HEK293 (cell line): ENCODE measurements at regions not wholly inside any gene's neighbourhood (a gene's known extent, or its start where the extent isn't known, plus 50 kb on each side); places are given as distances from the start of the nearest gene placed in this dataset.

Experiments
- ELK4 ChIP-seq: IDR thresholded peaks from 2 replicates; pipeline ENCODE4 v1.6.1; 2011; ENCODE audit warnings: mild to moderate bottlenecking, low read depth, low read length, borderline replicate concordance
- KLF7 ChIP-seq: fragments of 450-650 bp; formaldehyde crosslinking; IDR thresholded peaks from 2 replicates; pipeline ENCODE4 v1.5.1; 2016; ENCODE audit warnings: missing biosample characterization, missing genetic modification characterization, borderline replicate concordance
- KLF9 ChIP-seq: fragments of 450-650 bp; formaldehyde crosslinking; IDR thresholded peaks from 2 replicates; pipeline ENCODE4 v1.5.1; 2016; ENCODE audit warnings: missing biosample characterization, missing genetic modification characterization, low read depth
- PBX3 ChIP-seq: sonication (generic); formaldehyde crosslinking; IDR thresholded peaks from 2 replicates; pipeline ENCODE4 v1.8.1; 2022; ENCODE audit warnings: mild to moderate bottlenecking, moderate library complexity, missing genetic modification reagents
- ZBTB1 ChIP-seq: fragments of 450-650 bp; formaldehyde crosslinking; IDR thresholded peaks from 2 replicates; pipeline ENCODE4 v1.5.1; 2016; ENCODE audit warnings: missing biosample characterization, missing genetic modification characterization
- ZFP41 ChIP-seq: fragments of 450-650 bp; formaldehyde crosslinking; IDR thresholded peaks from 2 replicates; pipeline ENCODE4 v1.5.1; 2016; ENCODE audit warnings: missing biosample characterization, missing genetic modification characterization, borderline replicate concordance
- ZNF146 ChIP-seq: fragments of 450-650 bp; formaldehyde crosslinking; IDR thresholded peaks from 2 replicates; pipeline ENCODE4 v1.5.1; 2016; ENCODE audit warnings: missing biosample characterization, missing genetic modification characterization
- ZNF658 ChIP-seq: fragments of 450-650 bp; formaldehyde crosslinking; IDR thresholded peaks from 2 replicates; pipeline ENCODE4; 2016; ENCODE audit warnings: missing biosample characterization, missing genetic modification characterization
- ZNF768 ChIP-seq: fragments of 450-650 bp; formaldehyde crosslinking; IDR thresholded peaks from 2 replicates; pipeline ENCODE4 v1.5.1; 2018; ENCODE audit warnings: missing biosample characterization, mild to moderate bottlenecking, missing genetic modification characterization
- TF ChIP-seq, protein P1 (sequence below): fragments of 450-650 bp; formaldehyde crosslinking; IDR thresholded peaks from 2 replicates; pipeline ENCODE4 v1.5.1; 2016; ENCODE audit warnings: missing biosample characterization, missing genetic modification characterization

DNA sequence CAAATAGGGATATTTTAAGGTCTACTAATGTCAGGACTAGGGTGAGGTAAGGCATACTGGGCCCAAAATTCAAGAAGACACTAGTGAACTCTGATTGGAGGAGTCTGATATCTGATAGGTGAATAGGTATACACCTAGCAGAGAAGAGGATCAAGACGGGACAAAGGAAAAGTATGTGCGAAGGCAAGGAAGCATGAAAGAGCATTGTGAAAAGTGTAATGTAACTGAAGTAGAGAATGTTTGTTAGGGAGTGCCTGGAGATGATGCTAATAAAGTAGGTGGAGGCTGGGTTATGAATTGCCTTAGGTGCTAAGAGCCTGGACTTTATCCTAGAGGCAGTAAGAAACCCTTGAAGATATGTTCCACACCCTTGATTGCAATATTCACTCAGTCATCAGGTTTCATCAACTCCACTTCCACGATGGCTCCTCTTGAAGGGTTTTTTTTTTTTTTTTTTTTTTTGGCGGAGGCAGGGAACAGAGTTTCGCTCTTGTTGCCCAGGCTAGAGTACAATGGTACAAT is 49.9 kb upstream of the XIAP start:
- TF ChIP-seq KLF9 (tag by site-specific recombination), result no peak
- TF ChIP-seq ZNF146, result no peak
- no peak for TF ChIP-seq ZNF658 (tag by site-specific recombination)
- TF ChIP-seq, protein P1, sequence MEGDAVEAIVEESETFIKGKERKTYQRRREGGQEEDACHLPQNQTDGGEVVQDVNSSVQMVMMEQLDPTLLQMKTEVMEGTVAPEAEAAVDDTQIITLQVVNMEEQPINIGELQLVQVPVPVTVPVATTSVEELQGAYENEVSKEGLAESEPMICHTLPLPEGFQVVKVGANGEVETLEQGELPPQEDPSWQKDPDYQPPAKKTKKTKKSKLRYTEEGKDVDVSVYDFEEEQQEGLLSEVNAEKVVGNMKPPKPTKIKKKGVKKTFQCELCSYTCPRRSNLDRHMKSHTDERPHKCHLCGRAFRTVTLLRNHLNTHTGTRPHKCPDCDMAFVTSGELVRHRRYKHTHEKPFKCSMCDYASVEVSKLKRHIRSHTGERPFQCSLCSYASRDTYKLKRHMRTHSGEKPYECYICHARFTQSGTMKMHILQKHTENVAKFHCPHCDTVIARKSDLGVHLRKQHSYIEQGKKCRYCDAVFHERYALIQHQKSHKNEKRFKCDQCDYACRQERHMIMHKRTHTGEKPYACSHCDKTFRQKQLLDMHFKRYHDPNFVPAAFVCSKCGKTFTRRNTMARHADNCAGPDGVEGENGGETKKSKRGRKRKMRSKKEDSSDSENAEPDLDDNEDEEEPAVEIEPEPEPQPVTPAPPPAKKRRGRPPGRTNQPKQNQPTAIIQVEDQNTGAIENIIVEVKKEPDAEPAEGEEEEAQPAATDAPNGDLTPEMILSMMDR (tag by site-specific recombination), result no peak
- TF ChIP-seq KLF7, result no peak
- no peak for TF ChIP-seq ZFP41 (tag by site-specific recombination)
- no peak for TF ChIP-seq ELK4
- no peak for TF ChIP-seq ZNF768 (tag by site-specific recombination)
- no peak for TF ChIP-seq PBX3 (CRISPR knock-in tag)
- TF ChIP-seq ZBTB1, result no peak
